ENCODE measurements at regions not wholly inside any gene's neighbourhood (a gene's known extent, or its start where the extent isn't known, plus 50 kb on each side); places are given as distances from the start of the nearest gene placed in this dataset.

DNA sequence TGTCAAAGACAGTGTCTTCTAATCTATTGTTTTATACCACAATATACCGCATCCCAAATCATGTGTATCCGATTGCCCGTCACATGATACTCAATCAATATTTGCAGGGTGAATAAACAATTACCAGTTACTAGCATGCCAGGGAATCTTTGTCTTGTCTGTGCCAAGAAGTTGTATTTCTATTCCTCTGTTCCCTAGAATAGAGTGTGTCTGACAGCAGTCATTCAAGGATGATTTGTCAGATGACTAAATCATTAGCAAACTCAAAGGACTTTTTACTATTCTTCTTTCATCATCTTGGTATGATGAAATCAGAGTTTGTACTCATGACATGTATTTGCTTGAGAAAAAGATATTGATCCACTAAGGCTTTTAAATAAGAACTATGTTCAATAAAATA is 348.8 kb downstream of the HTR1A start:
- TF ChIP-seq POLR2A (IDR thresholded peaks at IDR 0.05): no peak
- TF ChIP-seq, protein P1, sequence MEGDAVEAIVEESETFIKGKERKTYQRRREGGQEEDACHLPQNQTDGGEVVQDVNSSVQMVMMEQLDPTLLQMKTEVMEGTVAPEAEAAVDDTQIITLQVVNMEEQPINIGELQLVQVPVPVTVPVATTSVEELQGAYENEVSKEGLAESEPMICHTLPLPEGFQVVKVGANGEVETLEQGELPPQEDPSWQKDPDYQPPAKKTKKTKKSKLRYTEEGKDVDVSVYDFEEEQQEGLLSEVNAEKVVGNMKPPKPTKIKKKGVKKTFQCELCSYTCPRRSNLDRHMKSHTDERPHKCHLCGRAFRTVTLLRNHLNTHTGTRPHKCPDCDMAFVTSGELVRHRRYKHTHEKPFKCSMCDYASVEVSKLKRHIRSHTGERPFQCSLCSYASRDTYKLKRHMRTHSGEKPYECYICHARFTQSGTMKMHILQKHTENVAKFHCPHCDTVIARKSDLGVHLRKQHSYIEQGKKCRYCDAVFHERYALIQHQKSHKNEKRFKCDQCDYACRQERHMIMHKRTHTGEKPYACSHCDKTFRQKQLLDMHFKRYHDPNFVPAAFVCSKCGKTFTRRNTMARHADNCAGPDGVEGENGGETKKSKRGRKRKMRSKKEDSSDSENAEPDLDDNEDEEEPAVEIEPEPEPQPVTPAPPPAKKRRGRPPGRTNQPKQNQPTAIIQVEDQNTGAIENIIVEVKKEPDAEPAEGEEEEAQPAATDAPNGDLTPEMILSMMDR (IDR thresholded peaks at IDR 0.05): no peak

Measured in transverse colon (tissue), 3 donors.